MM.1S (cell line): ENCODE measurements at regions not wholly inside any gene's neighbourhood (a gene's known extent, or its start where the extent isn't known, plus 50 kb on each side); places are given as distances from the start of the nearest gene placed in this dataset.

Experiments used
- DNase-seq: peaks from one replicate; pipeline ENCODE4 v3.0.0-alpha.2; 2015
- H2AFZ ChIP-seq: fragments of 300-600 bp; sonication (generic); 2 replicates; pipeline ENCODE4 v1.6.0; 2016; ENCODE audit warnings: antibody characterized with exemption, low read length
- H3F3A ChIP-seq: fragments of 300-600 bp; sonication (generic); 2 replicates; pipeline ENCODE4 v1.6.1; 2016; ENCODE audit warnings: mild to moderate bottlenecking, antibody characterized with exemption, low read length, moderate library complexity, mixed read lengths; ENCODE audit not compliant: insufficient read depth
- H3K27ac ChIP-seq: fragments of 300-600 bp; sonication (generic); 2 replicates; pipeline ENCODE4 v1.5.1; 2016; ENCODE audit warnings: mild to moderate bottlenecking, low read length
- H3K27me3 ChIP-seq: fragments of 300-600 bp; sonication (generic); replicated peaks from 2 replicates; pipeline ENCODE4 v1.6.0; 2016; ENCODE audit warnings: low read length; ENCODE audit not compliant: insufficient read depth
- H3K36me3 ChIP-seq: fragments of 300-600 bp; sonication (generic); replicated peaks from 2 replicates; pipeline ENCODE4 v1.6.1; 2016; ENCODE audit warnings: mild to moderate bottlenecking, low read length, mixed read lengths; ENCODE audit not compliant: insufficient read depth
- H3K4me1 ChIP-seq: fragments of 300-600 bp; sonication (generic); 2 replicates; pipeline ENCODE4 v1.6.1; 2016; ENCODE audit warnings: low read length, mixed read lengths
- H3K4me2 ChIP-seq: fragments of 300-600 bp; sonication (generic); 2 replicates; pipeline ENCODE4 v1.6.0; 2016; ENCODE audit warnings: low read depth, low read length
- H3K4me3 ChIP-seq: fragments of 300-600 bp; sonication (generic); 2 replicates; pipeline ENCODE4 v1.5.1; 2016; ENCODE audit warnings: low read length, mixed read lengths
- H3K79me2 ChIP-seq: fragments of 300-600 bp; sonication (generic); 2 replicates; pipeline ENCODE4 v1.6.1; 2016; ENCODE audit warnings: mixed run types, low read length, mixed read lengths
- H3K9ac ChIP-seq: fragments of 300-600 bp; sonication (generic); 2 replicates; pipeline ENCODE4 v1.6.1; 2016; ENCODE audit warnings: low read length, mixed read lengths
- H3K9me2 ChIP-seq: fragments of 300-600 bp; sonication (generic); replicated peaks from 2 replicates; pipeline ENCODE4 v1.6.1; 2016; ENCODE audit warnings: mild to moderate bottlenecking, low read length, mixed read lengths; ENCODE audit not compliant: insufficient read depth
- H3K9me3 ChIP-seq: fragments of 300-600 bp; sonication (generic); replicated peaks from 2 replicates; pipeline ENCODE4 v1.6.1; 2016; ENCODE audit warnings: mild to moderate bottlenecking, low read length, mixed read lengths; ENCODE audit not compliant: insufficient read depth
- H4K20me1 ChIP-seq: fragments of 300-600 bp; sonication (generic); 2 replicates; pipeline ENCODE4 v1.6.1; 2016; ENCODE audit warnings: mild to moderate bottlenecking, low read length, moderate library complexity, mixed read lengths; ENCODE audit not compliant: insufficient read depth
- CTCF ChIP-seq: fragments of 300-600 bp; sonication (generic); IDR thresholded peaks from 2 replicates; pipeline ENCODE4 v1.5.1; 2016; ENCODE audit warnings: antibody characterized with exemption, low read length, mixed read lengths
- EZH2 ChIP-seq: fragments of 300-600 bp; sonication (generic); optimal IDR thresholded peaks from 2 replicates; pipeline ENCODE3; 2017; ENCODE audit warnings: low read depth, mild to moderate bottlenecking, antibody characterized with exemption, low read length, mixed read lengths
- EZH2phosphoT487 ChIP-seq: fragments of 300-600 bp; sonication (generic); IDR thresholded peaks from 2 replicates; pipeline ENCODE4 v1.6.1; 2018; ENCODE audit warnings: antibody characterized with exemption, low read length

GRCh38 chr6:50362706-50363105 lies 313.0 kb upstream of the DEFB112 start:
- Histone ChIP-seq H2AFZ (no peak overlapping the region), H3K9me3 (no peaks in the 10 kb centered on the region), H3K27me3 (no peaks in the 10 kb centered on the region), H4K20me1 (no peaks in the 10 kb centered on the region), H3K79me2 (no peaks in the 10 kb centered on the region), H3K9me2 (no peaks in the 10 kb centered on the region), H3K4me2 (no peak overlapping the region), H3K27ac (no peak overlapping the region), H3F3A (no peaks in the 10 kb centered on the region), H3K9ac (no peak overlapping the region), H3K36me3 (no peaks in the 10 kb centered on the region), H3K4me3 (no peak overlapping the region), H3K4me1 (no peaks in the 10 kb centered on the region)
- no peak for DNase-seq
- no peak for TF ChIP-seq EZH2phosphoT487
- TF ChIP-seq EZH2 = no peak

- Histone ChIP-seq H3K27ac (no peak overlapping the region), H3K79me2 (no peaks in the 10 kb centered on the region), H3K4me3 (no peak overlapping the region), H3K4me2 (no peak overlapping the region), H3K36me3 (no peaks in the 10 kb centered on the region), H4K20me1 (no peaks in the 10 kb centered on the region), H2AFZ (no peak overlapping the region), H3K27me3 (no peaks in the 10 kb centered on the region), H3K4me1 (no peaks in the 10 kb centered on the region), H3K9me3 (no peaks in the 10 kb centered on the region), H3K9ac (no peak overlapping the region), H3F3A (no peaks in the 10 kb centered on the region), H3K9me2 (no peaks in the 10 kb centered on the region)
- TF ChIP-seq EZH2phosphoT487 (no peak), EZH2 (no peak), CTCF (no peak)
- no peak for DNase-seq
Observed at GRCh38 chr6:50369996-50370395, 320.3 kb upstream of the DEFB112 start.

- Histone ChIP-seq H3K4me2 (no peak overlapping the region), H3K9me3 (no peaks in the 10 kb centered on the region), H3K36me3 (no peaks in the 10 kb centered on the region), H3F3A (no peaks in the 10 kb centered on the region), H3K27me3 (no peaks in the 10 kb centered on the region), H3K79me2 (no peaks in the 10 kb centered on the region), H3K27ac (no peak overlapping the region), H4K20me1 (no peaks in the 10 kb centered on the region), H3K4me3 (no peak overlapping the region), H3K9me2 (no peaks in the 10 kb centered on the region), H3K9ac (no peak overlapping the region), H3K4me1 (no peaks in the 10 kb centered on the region), H2AFZ (no peak overlapping the region)
- no peak for TF ChIP-seq CTCF
- no peak for TF ChIP-seq EZH2phosphoT487
- no peak for TF ChIP-seq EZH2
- no peak for DNase-seq
Observed at GRCh38 chr6:50380406-50381098, 330.8 kb upstream of the DEFB112 start.

- no peaks in the 10 kb centered on the region for H3K36me3 ChIP-seq
- H2AFZ ChIP-seq = no peak overlapping the region
- H3K4me3 ChIP-seq = no peak overlapping the region
- no peaks in the 10 kb centered on the region for H3F3A ChIP-seq
- no peaks in the 10 kb centered on the region for H3K9me3 ChIP-seq
- no peak overlapping the region for H3K27ac ChIP-seq
- H3K4me1 ChIP-seq = no peaks in the 10 kb centered on the region
- H3K9ac ChIP-seq = no peak overlapping the region
- H3K79me2 ChIP-seq = no peaks in the 10 kb centered on the region
- no peaks in the 10 kb centered on the region for H3K9me2 ChIP-seq
- no peaks in the 10 kb centered on the region for H4K20me1 ChIP-seq
- TF ChIP-seq CTCF (peak; percentile 8; the same call in 1 of the 2 replicates), EZH2 (no peak)
- H3K27me3 ChIP-seq = no peaks in the 10 kb centered on the region
- H3K4me2 ChIP-seq = no peak overlapping the region
- DNase-seq = no peak
Observed at GRCh38 chr6:50381099-50381415, 331.3 kb upstream of the DEFB112 start.
